ENCODE measurements at regions not wholly inside any gene's neighbourhood (a gene's known extent, or its start where the extent isn't known, plus 50 kb on each side); places are given as distances from the start of the nearest gene placed in this dataset.

DNA sequence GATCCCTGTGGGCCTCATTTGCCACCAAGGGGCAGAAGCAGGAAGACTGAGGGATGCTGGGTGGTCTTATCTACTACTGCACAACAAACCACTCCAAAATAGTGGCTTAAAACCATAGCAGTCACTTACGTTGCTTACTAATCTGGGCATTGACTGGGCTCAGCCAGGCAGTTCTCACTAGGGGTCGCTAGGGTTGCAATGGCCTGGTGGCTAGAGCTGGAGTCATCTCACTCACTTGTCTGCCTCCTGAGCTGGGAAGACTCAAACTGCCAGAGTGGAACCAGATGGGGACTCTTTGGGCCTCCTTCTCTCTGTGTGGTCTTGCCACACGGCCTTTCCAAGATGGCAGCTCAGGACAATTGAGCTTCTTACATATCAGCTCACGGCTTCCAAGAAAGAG is 216.3 kb upstream of the BCOR start:
- DNase-seq (ENCODE audit: low read depth): no peak

DNA sequence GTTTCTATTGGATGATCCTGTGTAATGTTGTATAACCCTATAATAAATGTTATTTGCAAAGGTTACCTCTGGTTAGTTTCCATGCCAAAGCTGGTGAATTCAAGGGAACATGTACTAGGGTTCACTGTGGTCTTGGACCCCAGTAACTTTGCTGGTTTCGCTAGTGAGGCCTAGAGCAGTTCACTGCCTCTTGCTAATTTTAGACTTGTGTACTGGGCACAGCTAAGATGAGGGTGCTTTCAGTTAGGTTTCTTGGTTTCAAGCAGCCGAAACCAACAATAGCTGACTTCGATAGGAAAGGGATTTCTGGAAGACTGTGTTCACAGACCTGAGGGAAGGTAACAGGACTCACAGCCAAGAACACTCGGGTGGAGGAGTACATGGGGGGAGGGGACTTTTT is 215.5 kb upstream of the BCOR start:
- DNase-seq (ENCODE audit: low read depth): no peak

DNA sequence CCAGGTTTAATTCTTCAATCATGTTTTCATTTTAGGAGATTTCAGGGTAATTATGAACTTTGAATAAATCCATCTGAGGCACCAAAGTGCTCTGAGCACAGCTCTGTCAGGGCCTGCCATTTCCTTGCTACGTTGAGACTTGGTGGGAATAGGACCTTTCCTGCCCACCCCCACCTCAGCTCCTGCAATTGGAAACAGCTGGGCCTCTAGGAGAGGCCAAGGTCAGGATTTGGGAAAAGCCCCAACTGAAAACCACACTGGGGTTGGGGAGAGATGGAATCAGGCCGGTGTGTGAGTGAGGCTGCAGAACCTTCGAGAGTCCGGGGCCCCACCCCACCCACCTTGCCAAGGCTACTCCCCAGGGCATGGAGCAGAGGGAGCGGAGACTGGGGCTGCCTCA is 212.7 kb upstream of the BCOR start:
- no peak for DNase-seq (ENCODE audit: low read depth)

DNA sequence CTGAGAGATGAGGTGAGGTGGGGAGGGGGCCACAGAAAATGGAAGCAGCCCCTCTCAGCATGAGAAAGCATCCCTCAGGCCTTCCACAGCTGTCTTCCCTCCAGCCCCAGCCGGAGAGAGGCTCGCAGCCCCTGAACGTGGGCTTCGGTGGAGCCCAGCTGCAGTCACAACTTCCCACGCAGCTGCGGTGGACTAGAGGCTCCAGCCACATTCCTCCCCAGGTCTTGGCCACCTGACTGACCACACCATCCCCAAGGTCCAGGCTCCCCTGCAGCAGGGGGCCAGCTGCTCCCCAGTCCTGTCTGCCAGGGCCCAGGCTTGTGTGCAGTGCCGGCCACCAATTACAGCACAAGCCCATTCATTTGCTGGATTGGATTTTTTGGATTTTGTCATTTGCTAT is 212.3 kb upstream of the BCOR start:
- DNase-seq (ENCODE audit: low read depth): no peak

DNA sequence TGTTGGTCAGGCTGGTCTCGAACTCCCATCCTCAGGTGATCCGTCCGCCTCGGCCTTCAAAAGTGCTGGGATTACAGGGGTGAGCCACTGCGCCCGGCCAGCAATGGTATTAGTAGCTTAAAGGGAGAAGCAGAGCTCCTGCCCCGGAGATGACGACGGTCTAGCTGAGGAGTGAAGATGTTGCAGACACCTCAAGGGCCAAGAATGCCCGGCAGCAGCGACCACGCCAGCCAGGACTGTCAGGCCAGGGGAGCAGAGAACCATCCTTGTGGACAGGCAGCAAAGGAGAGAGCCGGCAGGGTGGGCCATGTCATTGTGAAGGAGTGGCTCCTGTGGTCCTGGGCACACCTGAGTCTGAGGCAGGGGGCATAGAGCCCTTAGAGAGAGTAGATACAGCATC is 210.1 kb upstream of the BCOR start:
- no peak for DNase-seq (ENCODE audit: low read depth)

DNA sequence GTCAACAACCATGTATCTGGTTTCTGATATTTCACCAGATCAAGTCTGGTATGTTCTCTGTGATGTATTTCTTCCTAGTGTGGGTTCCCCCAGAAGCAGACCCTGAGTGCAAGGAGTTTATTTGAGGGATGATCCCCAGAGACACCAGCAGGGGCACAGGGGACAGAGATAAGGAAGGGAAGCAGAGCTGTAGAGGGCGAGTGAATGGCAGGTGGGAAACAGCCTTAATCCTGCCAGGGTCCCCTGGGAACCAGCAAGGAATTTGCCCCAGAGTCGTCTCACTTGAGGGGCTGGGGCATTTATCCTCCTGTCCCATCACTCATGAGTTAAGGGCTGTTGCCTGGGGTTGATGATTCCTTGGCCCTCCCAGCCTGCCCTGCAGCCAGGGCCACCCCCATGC is 206.4 kb upstream of the BCOR start:
- no peak for DNase-seq (ENCODE audit: low read depth)

DNA sequence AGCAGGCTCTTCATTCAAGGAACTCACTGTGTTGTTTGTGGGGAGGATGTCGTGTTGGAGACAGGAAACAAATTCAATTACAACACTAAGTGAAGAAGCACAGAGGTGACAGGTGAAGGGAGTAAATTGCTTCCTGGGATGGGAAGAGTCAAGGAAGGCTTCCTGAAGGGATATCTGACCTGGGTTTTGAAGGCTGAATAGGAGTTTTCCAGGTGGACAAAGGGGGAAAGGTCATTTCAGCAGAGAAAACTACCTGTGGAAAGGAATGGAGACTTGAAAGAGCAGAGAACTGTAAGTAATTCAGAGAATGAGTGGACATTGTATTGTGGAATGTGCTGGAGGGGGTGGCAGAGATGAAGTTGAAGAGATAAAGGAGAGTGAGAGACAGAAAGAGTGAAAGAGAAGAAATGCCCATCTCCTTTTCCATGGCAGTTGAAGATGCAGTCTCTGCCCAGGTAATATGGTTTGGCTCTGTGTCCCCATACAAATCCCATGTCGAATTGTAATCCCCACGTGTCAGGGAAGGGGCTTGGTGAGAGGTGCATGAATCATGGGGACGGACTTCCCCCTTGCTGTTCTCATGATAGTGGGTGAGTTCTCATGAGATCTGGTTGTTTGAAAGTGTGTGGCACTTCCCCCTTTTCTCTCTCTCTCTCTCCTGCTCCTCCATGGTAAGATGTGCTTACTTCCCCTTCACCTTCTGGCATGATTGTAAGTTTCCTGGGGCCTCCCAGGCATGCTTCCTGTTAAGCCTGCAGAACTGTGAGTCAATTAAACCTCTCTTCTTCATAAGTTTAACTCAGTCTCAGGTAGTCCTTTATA is 205.7 kb upstream of the BCOR start:
- no peak for DNase-seq (ENCODE audit: low read depth)

DNA sequence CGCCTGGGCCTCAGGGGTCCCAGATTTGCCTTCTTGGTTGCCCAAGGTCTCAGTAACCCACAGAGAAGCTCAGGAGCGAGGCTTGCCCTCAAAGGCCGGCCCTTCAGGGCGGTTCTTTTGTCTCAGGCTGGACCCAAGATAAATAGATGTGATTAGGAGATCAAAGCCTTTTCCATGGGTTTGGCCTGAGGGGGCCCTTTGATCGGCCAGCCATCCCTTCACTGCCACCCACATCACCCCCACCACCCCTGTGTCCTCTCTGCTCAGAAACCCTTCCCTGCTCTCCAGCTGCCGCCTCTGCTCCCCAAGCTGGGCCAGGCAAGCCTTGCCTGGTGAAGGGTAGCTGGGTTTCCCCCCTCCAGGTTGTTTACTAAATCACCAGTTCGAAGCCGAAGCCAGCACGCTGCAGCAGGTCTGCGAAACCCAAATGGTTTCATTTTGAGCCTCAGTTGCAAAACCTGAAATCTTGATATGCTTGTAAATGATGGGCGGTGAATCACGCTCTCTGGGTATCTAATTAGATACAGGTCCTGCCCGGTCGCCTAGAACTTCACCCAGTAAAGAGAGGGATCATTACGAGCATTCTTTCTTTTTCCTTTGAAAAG is 202.6 kb upstream of the BCOR start:
- no peak for DNase-seq (ENCODE audit: low read depth)

DNA sequence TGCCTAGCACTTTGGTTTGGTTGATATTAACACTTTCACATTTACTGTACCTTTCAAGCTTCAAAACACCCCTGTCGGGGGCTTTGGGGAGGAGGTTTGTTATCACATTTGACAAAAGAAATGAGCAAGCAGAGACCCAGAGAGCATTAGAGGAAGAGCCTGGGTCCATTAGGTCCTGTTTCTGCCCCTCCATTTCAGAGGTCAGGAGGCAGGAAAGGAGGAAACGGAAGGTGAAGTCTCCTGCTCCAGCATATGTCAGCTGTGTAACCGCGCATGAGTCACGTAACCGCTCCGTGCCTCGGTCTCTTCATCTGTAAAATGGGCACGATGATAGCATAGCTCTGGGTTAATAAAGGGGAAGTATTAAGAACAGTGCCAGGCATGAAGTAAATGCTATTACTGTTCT is 201.9 kb upstream of the BCOR start:
- DNase-seq (ENCODE audit: low read depth): no peak

DNA sequence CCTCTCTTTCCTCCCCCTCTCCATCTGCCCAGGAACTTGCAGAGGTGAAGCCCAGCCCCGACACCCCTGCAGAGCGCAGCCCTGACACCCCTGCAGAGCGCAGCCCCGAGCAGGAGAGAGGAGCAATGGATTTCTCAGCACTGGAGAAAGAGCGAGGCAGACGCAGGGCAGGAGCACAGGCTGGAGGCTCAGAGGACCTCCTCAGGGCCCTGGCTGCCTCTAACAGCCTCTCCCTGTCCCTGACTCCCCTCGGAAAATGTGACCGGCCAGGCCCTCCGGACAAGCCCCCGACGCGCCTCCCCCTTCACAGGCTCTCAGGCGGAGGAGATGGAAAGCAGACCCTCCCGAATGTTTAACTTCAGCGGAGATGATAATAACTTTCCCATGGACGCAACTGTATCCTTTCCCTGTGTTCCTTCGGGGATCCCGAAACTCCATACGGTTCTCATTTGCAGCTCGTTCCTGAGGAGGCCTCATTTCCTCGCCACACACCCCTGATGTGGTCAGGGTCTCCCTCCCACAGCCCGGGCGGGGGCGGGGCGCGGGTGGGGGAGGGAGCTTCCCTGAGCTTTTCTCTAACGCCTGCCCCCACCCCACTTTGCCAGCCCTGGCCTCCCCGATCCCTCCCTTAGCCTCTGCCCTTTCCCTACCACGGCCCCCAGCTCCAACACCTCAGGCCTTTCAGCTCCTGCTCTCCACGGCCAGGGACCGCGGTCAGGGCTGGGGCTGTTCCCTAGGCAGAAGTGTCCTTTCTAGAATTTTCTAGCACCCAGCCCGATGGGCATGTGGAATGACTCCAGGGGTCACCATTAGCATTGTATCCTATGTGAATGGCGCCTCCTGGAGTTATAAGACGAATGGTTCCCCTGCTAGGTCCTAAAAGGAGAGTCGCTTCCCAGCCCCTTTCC is 201.1 kb upstream of the BCOR start:
- no peak for DNase-seq (ENCODE audit: low read depth)

DNA sequence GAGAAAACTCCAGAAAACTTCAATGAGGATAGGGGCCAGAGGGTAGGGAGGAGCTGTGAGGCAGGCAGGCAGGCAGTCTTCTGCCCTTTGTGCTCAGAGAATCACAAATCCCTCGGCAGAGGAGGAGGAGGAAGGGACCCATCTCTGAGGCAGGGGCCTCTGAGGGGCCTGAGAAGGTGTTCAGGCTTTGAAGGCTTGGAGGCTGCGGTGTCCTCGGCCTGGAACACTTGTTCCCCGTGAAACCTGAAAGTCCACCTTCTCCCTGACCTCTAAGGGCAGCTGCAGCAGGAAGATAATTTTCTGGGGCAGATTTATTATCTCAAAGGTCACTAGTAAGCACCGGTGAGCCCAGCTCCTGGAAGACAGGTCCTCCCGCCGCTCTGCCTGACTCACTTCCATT is 200.3 kb upstream of the BCOR start:
- DNase-seq (ENCODE audit: low read depth): no peak

DNA sequence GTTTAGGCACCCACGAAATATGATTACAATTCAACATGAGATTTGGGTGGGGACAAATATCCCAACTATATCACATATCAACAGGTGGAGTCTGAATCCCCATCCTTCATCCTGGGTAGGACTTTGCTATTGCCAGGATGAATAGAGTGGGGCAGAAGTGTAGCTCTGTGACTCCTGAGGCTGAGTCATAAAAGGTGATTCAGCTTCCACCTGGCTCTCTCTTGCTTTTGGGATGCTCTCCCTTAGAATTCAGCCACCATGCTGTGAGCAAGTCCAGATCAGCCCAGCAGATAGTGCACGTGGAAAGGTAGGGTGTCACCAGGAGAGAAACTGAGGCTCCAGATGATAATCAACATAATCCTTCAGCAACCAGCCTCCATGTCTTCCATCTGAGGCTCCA is 193.8 kb upstream of the BCOR start:
- DNase-seq (ENCODE audit: low read depth): no peak

DNA sequence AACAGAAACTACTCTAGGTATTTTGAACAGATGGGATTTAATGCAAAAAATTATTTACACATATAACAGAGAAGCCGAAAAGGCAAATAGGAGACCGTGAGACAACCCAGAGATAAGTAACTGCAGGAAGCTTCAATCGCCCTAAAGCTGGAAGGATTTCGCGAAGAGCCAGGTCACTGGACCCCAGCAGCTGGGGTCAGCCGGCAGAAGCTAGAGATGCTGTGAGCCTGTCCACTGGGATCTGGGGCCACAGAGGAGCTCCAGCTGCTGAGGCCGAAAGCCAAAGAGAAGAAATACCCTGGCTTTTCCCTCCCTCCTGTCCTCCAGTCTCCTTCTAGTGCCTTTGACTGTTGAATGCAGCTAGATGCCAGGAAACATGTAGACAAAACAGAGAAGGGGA is 192.8 kb upstream of the BCOR start:
- no peak for DNase-seq (ENCODE audit: low read depth)

DNA sequence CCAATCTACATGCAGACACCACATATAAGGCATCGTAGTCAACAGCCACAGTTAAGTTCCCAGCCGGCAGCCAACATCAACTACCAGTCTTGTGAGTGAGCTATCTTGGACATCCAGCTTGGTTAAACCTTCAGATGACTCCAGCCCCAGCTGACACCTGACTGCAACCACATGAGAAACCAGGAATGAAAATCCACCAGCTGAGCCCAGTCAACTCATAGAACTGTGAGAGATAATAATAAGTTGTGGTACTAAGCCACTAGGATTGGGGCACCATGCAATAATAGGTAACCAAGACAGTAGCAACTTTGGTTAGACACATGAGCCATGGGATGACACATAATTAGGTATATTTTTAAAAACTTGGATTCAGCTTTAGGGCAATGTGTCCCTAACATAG is 188.1 kb upstream of the BCOR start:
- no peak for DNase-seq (ENCODE audit: low read depth)

DNA sequence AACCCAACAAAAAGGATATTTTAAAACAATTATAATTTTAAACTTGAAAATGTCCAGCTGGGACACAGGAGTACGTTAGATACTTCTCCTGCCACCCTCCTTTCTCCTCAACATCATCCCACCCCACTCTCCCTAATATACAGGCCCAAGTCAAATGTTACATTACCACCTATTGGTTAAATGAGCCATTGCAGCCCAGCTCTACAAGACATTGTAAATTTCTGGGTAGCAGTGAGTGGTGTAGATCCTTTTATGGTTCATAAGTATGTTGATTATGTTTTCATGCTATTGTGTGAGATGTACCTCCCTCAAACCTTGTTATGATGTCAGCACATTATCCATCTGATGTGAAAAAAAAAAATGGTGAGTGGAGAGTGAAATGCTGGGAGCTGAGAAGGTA is 187.1 kb upstream of the BCOR start:
- DNase-seq (ENCODE audit: low read depth): no peak

DNA sequence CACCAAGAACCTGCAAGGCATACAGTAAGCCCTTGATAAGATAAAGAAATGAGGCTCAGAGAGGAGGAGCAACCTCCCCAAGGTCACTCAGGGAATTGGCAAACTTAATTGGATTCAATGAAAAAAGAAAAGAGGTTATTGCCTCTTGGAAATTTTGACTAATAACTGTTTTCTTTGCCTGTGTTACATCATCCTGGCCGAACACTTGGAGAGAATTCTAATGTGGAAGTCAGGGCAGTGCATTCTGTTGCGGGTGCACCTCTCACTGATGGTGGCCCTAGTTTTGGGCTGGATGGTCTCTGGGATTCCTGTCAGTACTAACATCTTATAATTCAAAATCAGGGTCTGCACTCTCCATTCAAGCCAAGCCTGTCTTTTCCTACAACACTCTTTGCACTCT is 186.2 kb upstream of the BCOR start:
- DNase-seq (ENCODE audit: low read depth): no peak

DNA sequence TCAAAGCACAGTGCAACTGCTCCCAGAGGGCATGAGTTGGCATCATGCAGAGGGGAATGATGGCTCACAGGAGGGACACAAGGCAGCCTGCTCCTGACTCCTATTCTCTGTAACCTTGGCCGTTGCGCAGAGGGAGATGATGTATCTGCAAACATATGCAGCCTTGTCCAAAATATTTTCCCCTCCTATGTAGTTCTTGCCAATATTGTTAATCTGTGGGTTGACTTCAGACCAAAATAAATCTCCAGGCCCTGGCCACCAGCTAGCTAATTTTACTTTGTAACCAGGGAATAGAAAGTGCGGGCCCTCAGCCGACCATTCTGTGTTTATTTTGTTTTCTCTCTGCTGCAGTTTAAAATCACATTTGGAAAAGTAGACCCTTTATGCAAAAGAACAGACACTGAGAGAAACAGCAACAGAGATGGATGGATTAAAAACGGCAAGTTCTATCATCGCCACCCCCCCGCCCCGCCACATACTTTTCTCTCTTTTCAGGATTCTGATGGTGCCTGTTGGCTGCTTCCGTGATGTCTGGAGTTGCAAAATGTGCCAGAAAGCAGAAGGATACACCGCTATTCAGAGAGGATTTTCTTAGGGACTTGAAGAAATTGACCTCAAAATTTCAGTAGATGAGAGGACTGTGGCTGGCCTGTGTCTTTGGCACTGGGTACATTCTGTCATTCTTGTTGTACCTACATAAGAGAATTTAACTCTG is 185.3 kb upstream of the BCOR start:
- no peak for DNase-seq (ENCODE audit: low read depth)

DNA sequence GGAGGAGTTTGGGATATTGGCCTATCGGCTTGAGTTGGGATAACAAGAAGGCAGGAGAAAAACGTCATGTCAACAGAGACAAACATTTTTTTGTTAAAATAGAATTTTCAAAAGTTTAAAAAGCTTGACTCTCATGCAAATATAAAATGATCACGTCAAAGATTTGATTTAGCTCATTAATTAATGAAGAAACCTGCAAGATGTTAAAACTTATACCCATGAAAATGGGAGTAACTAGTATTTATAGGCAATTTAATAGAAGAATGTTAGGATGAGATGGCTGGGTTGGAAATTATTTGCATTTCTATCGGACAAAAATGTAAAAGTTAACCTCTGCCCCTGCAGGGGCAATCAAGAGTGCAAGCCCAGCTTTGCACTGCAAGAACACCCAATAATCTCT is 184.6 kb upstream of the BCOR start:
- DNase-seq (ENCODE audit: low read depth): no peak

DNA sequence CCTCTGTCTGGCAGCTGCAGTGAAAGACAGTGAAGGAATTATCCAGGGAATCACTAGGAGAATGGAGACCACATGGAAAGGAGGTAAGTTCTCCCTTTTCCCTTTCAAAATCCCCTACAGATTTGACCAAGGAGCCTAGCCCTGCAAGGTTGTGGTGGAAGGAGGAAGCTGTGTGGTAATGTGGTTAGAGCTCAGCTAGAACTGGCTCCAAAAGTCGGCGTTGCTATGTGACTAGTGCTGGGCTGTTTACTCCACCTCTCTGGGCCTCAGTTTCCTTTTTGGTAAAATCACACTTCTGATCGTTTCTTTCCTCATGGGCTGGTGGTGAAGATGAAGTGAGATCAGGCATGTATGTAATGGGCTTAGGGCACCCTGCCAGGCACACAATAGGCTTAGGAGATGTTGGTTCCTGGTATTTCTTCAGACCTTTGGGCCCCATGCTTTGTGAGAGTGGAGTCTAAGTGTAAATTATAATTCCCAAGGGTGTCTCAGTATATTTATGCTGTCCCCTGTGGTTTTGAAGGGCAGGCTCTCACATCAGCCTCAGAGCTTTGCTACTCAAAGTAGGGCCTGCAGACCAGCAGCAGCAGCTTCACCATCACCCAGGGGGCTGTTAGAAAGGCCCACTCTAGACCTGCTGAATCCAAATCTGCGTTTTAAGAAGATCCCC is 183.7 kb upstream of the BCOR start:
- no peak for DNase-seq (ENCODE audit: low read depth)

DNA sequence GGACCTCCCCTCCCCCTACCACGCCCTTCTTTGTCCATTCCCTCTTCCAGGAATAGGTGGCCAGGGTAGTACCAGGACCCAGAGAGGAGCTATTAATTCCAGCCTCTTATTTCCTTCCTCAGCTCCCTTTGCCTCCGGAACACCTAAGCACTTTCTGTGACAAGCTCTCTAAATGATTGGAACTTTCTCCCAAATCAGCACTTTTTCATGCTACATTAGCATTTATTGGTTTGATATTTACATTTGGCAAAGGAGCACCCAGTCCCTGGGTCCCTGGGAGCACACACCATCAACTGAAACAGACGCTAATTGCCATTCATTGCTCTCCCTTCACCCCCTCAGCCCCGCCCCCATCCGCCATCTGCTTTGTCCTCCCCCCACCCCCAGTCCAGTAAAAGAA is 182.0 kb upstream of the BCOR start:
- no peak for DNase-seq (ENCODE audit: low read depth)

DNA sequence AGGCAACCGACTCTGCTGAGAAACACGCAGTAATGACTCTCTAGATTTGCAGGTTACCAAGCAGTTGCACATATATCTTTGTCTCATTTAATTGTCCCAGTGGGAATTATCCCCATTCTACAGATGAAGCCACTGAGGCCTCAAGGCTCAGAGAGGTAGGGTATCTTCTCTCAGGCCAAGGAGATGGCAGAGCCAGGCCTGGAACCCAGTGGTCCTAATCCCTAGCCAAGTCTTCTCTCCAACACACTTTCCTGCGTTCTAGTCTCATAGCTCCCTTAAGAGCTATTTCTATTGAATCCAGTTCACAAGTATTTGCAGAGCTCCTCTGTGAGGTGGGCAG is 181.3 kb upstream of the BCOR start:
- no peak for DNase-seq (ENCODE audit: low read depth)
